ENCODE measurements at regions not wholly inside any gene's neighbourhood (a gene's known extent, or its start where the extent isn't known, plus 50 kb on each side); places are given as distances from the start of the nearest gene placed in this dataset.

GRCh38 chr1:4602462-4603294, 51.7 kb upstream of the AJAP1 start:
- H3K9me3 Mint-ChIP-seq, result no peaks in the 10 kb centered on the region

GRCh38 chr1:4603295-4604110, 50.9 kb upstream of the AJAP1 start:
- Mint-ChIP-seq H3K27ac (no peak overlapping the region), H3K27me3 (peaks cover 41% of the 10 kb centered on the region), H3K9me3 (peaks cover 7% of the 10 kb centered on the region), H3K4me1 (ENCODE audit: low read depth) (no peaks in the 10 kb centered on the region), H3K4me3 (no peak overlapping the region), H3K36me3 (ENCODE audit: low read depth) (no peaks in the 10 kb centered on the region)

More at GRCh38 chr1:4602462-4603294, 51.7 kb upstream of the AJAP1 start:
- no peak overlapping the region for H3K4me3 Mint-ChIP-seq
- no peaks in the 10 kb centered on the region for H3K4me1 Mint-ChIP-seq (ENCODE audit: low read depth)
- H3K27ac Mint-ChIP-seq, result no peak overlapping the region
- peaks cover 35% of the 10 kb centered on the region for H3K27me3 Mint-ChIP-seq
- H3K36me3 Mint-ChIP-seq (ENCODE audit: low read depth), result no peaks in the 10 kb centered on the region
